G401 (cell line): ENCODE measurements at regions not wholly inside any gene's neighbourhood (a gene's known extent, or its start where the extent isn't known, plus 50 kb on each side); places are given as distances from the start of the nearest gene placed in this dataset.

Source experiments
- DNase-seq: peaks from one replicate; pipeline ENCODE4 v3.0.0-alpha.2; 2015; ENCODE audit warnings: low spot score
- in situ Hi-C: cut with HindIII; loops from 2 replicates; pipeline ENCODE4 v1.10.0; 2016; ENCODE audit warnings: low sequenced_read_pairs, mixed read lengths

DNA sequence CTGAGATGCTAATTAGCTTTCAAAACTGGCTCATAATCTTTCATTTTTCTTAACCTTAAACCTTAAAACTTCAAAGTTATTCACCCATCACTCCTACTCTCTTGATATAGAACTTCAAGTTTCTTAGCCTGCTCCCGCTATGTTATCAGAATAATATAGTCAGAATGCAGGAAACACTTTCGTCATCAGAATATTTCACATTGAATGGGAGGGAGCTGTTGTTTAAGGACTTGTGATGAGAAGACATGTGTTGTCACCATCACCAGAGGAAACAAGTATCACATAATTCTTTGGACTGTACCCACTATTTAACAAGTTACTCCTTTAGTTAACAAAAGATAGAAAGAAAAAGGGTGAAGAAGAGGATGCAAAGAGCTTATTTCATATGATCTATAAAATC is 65.0 kb upstream of the FNDC3A start:
- DNase-seq: no peak
- in situ Hi-C loops: no loop called here

DNA sequence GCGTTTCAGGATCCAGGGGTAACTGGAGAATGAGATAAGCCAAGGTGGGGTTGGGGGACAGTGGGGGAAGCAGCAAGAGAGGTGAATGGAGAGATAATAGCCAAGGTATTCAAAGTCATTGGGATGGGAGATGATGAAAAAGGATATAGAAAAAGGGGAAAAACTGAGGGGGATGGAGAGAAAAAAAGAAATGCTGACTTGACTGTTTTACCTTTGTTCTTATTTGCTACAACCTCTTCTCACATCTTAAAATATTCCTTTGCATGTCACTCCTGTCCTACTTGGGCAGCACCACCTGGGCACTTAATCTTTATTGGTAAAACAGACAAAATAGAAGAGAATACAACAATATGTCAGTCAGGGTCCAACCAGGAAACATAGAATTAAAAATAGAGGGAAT is 56.0 kb upstream of the FNDC3A start:
- DNase-seq: no peak
- in situ Hi-C loops: no loop called here

GRCh38 chr13:48920730-48921129 is 55.0 kb upstream of the FNDC3A start:
- in situ Hi-C loops: no loop called here
- DNase-seq: no peak

- no peak for DNase-seq
- in situ Hi-C loops: no loop called here
Measured at GRCh38 chr13:48923376-48923775, 52.3 kb upstream of the FNDC3A start.

GRCh38 chr13:48925001-48925400 is 50.7 kb upstream of the FNDC3A start:
- no peak for DNase-seq
- in situ Hi-C loops: no loop called here
